Activated CD8-positive, alpha-beta memory T cell treated with anti-CD3 and anti-CD28 coated beads for 36 hours (primary cell): ENCODE measurements at regions not wholly inside any gene's neighbourhood (a gene's known extent, or its start where the extent isn't known, plus 50 kb on each side); places are given as distances from the start of the nearest gene placed in this dataset.

ENCODE experiments used
- CTCF ChIA-PET: fragments of 350-600 bp; sonication (Branson Sonifier 250); formaldehyde crosslinking; loops from one replicate; lab custom pipeline; 2021; ENCODE audit warnings: antibody characterized with exemption; lab: Charles Lee
- POLR2A ChIA-PET: fragments of 350-600 bp; sonication (Branson Sonifier 250); formaldehyde crosslinking; loops from one replicate; lab custom pipeline; 2021; ENCODE audit warnings: antibody characterized with exemption; lab: Charles Lee

- POLR2A ChIA-PET: no interaction called here
- CTCF ChIA-PET: no interaction called here
These were observed 122.4 kb upstream of the PRDM9 start for GRCh38 chr5:23385036-23385435.

GRCh38 chr5:23372177-23372576, 135.2 kb upstream of the PRDM9 start:
- ChIA-PET POLR2A (no interaction called here), CTCF (no interaction called here)

- CTCF ChIA-PET: no interaction called here
- POLR2A ChIA-PET: no interaction called here
These were observed 139.0 kb upstream of the PRDM9 start for GRCh38 chr5:23368393-23368792.

- CTCF ChIA-PET: no interaction called here
These were observed 139.5 kb upstream of the PRDM9 start for GRCh38 chr5:23367874-23368273.

GRCh38 chr5:23353286-23353685, 154.1 kb upstream of the PRDM9 start:
- ChIA-PET POLR2A (no interaction called here), CTCF (no interaction called here)

More at GRCh38 chr5:23367874-23368273, 139.5 kb upstream of the PRDM9 start:
- POLR2A ChIA-PET: no interaction called here

GRCh38 chr5:23352446-23352845, 155.0 kb upstream of the PRDM9 start:
- ChIA-PET CTCF (no interaction called here), POLR2A (no interaction called here)

GRCh38 chr5:23343121-23343520, 164.3 kb upstream of the PRDM9 start:
- POLR2A ChIA-PET: no interaction called here
- CTCF ChIA-PET: no interaction called here

GRCh38 chr5:23332650-23333251, 174.7 kb upstream of the PRDM9 start:
- POLR2A ChIA-PET: no interaction called here
- CTCF ChIA-PET: interaction anchor here (0.5 kb wide), 1 partner anchor 26 kb away, joined by 3 read pairs; no protein-coding TSS in a partner anchor

GRCh38 chr5:23330726-23331125, 176.7 kb upstream of the PRDM9 start:
- ChIA-PET POLR2A (no interaction called here), CTCF (no interaction called here)

- ChIA-PET POLR2A (no interaction called here), CTCF (no interaction called here)
These were observed 187.5 kb upstream of the PRDM9 start for GRCh38 chr5:23319901-23320300.

GRCh38 chr5:23318960-23319359, 188.4 kb upstream of the PRDM9 start:
- ChIA-PET POLR2A (no interaction called here), CTCF (no interaction called here)

GRCh38 chr5:23318166-23318565, 189.2 kb upstream of the PRDM9 start:
- ChIA-PET CTCF (interaction anchor here (0.7 kb wide), 1 partner anchor 40 kb away, joined by 3 read pairs; no protein-coding TSS in a partner anchor), POLR2A (no interaction called here)

GRCh38 chr5:23316060-23316591, 191.3 kb upstream of the PRDM9 start:
- POLR2A ChIA-PET: no interaction called here
- CTCF ChIA-PET: no interaction called here

GRCh38 chr5:23314827-23315226, 192.6 kb upstream of the PRDM9 start:
- POLR2A ChIA-PET: no interaction called here
- CTCF ChIA-PET: no interaction called here

- POLR2A ChIA-PET: no interaction called here
- CTCF ChIA-PET: no interaction called here
These were observed 202.4 kb upstream of the PRDM9 start for GRCh38 chr5:23305055-23305454.

- CTCF ChIA-PET: no interaction called here
- POLR2A ChIA-PET: no interaction called here
These were observed 203.6 kb upstream of the PRDM9 start for GRCh38 chr5:23303836-23304235.

GRCh38 chr5:23303435-23303834, 204.0 kb upstream of the PRDM9 start:
- CTCF ChIA-PET: no interaction called here
- POLR2A ChIA-PET: no interaction called here

- ChIA-PET CTCF (no interaction called here), POLR2A (no interaction called here)
These were observed 205.0 kb upstream of the PRDM9 start for GRCh38 chr5:23302438-23302837.

- ChIA-PET CTCF (no interaction called here), POLR2A (no interaction called here)
These were observed 218.2 kb upstream of the PRDM9 start for GRCh38 chr5:23289162-23289561.

GRCh38 chr5:23284656-23285055, 222.8 kb upstream of the PRDM9 start:
- CTCF ChIA-PET: no interaction called here
- POLR2A ChIA-PET: no interaction called here

- ChIA-PET CTCF (no interaction called here), POLR2A (no interaction called here)
These were observed 233.2 kb upstream of the PRDM9 start for GRCh38 chr5:23274171-23274570.

- ChIA-PET POLR2A (no interaction called here), CTCF (no interaction called here)
These were observed 237.4 kb upstream of the PRDM9 start for GRCh38 chr5:23269981-23270380.
